GM12878 (cell line): ENCODE measurements at regions not wholly inside any gene's neighbourhood (a gene's known extent, or its start where the extent isn't known, plus 50 kb on each side); places are given as distances from the start of the nearest gene placed in this dataset.

Source experiments
- POLR2AphosphoS5 ChIP-seq: IDR thresholded peaks from 2 replicates; pipeline ENCODE4 v1.6.1; 2011; ENCODE audit warnings: mild to moderate bottlenecking, low read length, inconsistent platforms
- TF ChIP-seq, protein P1 (sequence below): IDR thresholded peaks from 2 replicates; pipeline ENCODE4 v1.6.1; 2011; ENCODE audit warnings: low read depth, mild to moderate bottlenecking, low read length, moderate library complexity, borderline replicate concordance; ENCODE audit errors: extremely low read depth

DNA sequence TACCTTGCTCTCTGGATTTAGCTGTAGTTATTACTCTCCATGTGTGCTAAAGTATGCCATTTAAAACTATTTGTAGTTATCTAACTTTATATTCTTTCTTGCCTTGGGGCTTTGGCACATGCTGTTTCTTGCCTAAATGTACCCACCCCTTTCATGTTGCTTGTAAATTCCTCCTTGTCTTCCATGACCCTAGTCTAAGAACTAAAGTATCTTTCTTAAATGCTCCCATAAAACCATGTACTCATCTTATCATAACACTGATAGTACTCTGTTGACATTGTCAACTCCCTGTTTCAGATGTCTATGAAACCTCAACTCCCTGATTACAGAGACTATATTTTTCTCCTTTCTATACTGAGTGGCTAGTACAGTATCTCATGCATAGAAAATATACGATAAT, 564.9 kb upstream of the IRAK1BP1 start:
- TF ChIP-seq, protein P1, sequence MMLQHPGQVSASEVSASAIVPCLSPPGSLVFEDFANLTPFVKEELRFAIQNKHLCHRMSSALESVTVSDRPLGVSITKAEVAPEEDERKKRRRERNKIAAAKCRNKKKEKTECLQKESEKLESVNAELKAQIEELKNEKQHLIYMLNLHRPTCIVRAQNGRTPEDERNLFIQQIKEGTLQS, result no peak
- no peak for TF ChIP-seq POLR2AphosphoS5
